ENCODE measurements at regions not wholly inside any gene's neighbourhood (a gene's known extent, or its start where the extent isn't known, plus 50 kb on each side); places are given as distances from the start of the nearest gene placed in this dataset.
"Not testable (repeated sequence)": the region's sequence is repeated elsewhere in the genome, so short reads cannot be mapped to it uniquely, and the experiment has no call there.

- Histone ChIP-seq H3K36me3 (ENCODE audit: low read depth) (no peaks in the 10 kb centered on the region), H3K9me3 (no peaks in the 10 kb centered on the region), H3K4me3 (no peak overlapping the region), H3K4me1 (ENCODE audit: low read depth) (peaks cover 5% of the 10 kb centered on the region)
- intact Hi-C loops (cut with DNase I, micrococcal nuclease), result no loop called here
- peak; percentile 19 for TF ChIP-seq CTCF (IDR thresholded peaks at IDR 0.05)
- DNase-seq, result peak in 1 of 3 donors; percentile 55
- ATAC-seq, result peak; percentile 73
These were observed 60.7 kb downstream of the RPL22L1 start for GRCh38 chr3:170809007-170809974.

GRCh38 chr3:170808041-170808440, 62.0 kb downstream of the RPL22L1 start:
- peaks cover 5% of the 10 kb centered on the region for H3K4me1 ChIP-seq (ENCODE audit: low read depth)
- H3K36me3 ChIP-seq (ENCODE audit: low read depth), result no peaks in the 10 kb centered on the region
- no peak for DNase-seq
- no peak for ATAC-seq
- intact Hi-C loops (cut with DNase I, micrococcal nuclease), result no loop called here
- TF ChIP-seq CTCF (IDR thresholded peaks at IDR 0.05), result no peak
- H3K9me3 ChIP-seq, result no peaks in the 10 kb centered on the region
- no peak overlapping the region for H3K4me3 ChIP-seq

DNA sequence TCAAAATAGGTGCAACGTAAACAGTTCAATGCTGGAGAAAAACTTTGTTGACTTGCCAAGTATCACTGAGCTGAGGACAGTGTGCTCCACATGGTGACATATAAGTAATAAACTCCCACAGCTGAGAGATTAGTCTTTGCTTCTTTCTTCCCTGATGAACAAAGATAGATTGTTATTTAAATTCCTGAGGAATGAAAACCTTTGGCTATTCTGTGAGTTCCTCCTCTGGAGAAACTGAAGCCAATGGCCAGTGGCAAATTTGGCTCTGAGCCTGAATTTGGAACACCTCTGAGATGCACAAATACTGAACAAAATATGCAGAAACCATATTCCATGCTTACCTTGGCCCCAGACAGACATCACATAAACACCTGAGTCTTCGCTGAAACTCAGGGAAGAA, 63.3 kb downstream of the RPL22L1 start:
- DNase-seq (no peak), ATAC-seq (no peak)
- H3K9me3 ChIP-seq, result no peaks in the 10 kb centered on the region
- intact Hi-C loops (cut with DNase I, micrococcal nuclease), result no loop called here
- no peak overlapping the region for H3K4me3 ChIP-seq
- peaks cover 5% of the 10 kb centered on the region for H3K4me1 ChIP-seq (ENCODE audit: low read depth)
- no peak for TF ChIP-seq CTCF (IDR thresholded peaks at IDR 0.05)
- no peaks in the 10 kb centered on the region for H3K36me3 ChIP-seq (ENCODE audit: low read depth)

GRCh38 chr3:170806141-170806540, 63.9 kb downstream of the RPL22L1 start:
- H3K9me3 ChIP-seq, result no peaks in the 10 kb centered on the region
- DNase-seq (no peak), ATAC-seq (no peak)
- no peak overlapping the region for H3K4me3 ChIP-seq
- peaks cover 5% of the 10 kb centered on the region for H3K4me1 ChIP-seq (ENCODE audit: low read depth)
- intact Hi-C loops (cut with DNase I, micrococcal nuclease), result no loop called here
- TF ChIP-seq CTCF (IDR thresholded peaks at IDR 0.05), result no peak
- no peaks in the 10 kb centered on the region for H3K36me3 ChIP-seq (ENCODE audit: low read depth)

- ATAC-seq; H3K4me1 ChIP-seq (ENCODE audit: low read depth); DNase-seq; H3K9me3 ChIP-seq; H3K4me3 ChIP-seq; H3K36me3 ChIP-seq (ENCODE audit: low read depth); intact Hi-C loops (cut with DNase I, micrococcal nuclease): not testable (repeated sequence)
These were observed 64.7 kb downstream of the RPL22L1 start for GRCh38 chr3:170805296-170805695.

GRCh38 chr3:170804634-170805033, 65.4 kb downstream of the RPL22L1 start:
- ATAC-seq; H3K9me3 ChIP-seq; intact Hi-C loops (cut with DNase I, micrococcal nuclease); H3K4me3 ChIP-seq; H3K4me1 ChIP-seq (ENCODE audit: low read depth); DNase-seq; H3K36me3 ChIP-seq (ENCODE audit: low read depth): not testable (repeated sequence)
